SU-DHL-6 (cell line): ENCODE measurements at regions not wholly inside any gene's neighbourhood (a gene's known extent, or its start where the extent isn't known, plus 50 kb on each side); places are given as distances from the start of the nearest gene placed in this dataset.

ENCODE experiments used
- H2AFZ ChIP-seq: fragments of 200-600 bp; sonication (generic); 2 replicates; pipeline ENCODE4 v1.6.1; 2014; ENCODE audit warnings: low read depth, mild to moderate bottlenecking, moderate library complexity, mixed read lengths, antibody characterized with exemption, low read length; ENCODE audit not compliant: severe bottlenecking
- H3F3A ChIP-seq: fragments of 200-600 bp; shearing (Covaris generic); 2 replicates; pipeline ENCODE4 v1.6.0; 2016; ENCODE audit warnings: antibody characterized with exemption, mild to moderate bottlenecking; ENCODE audit not compliant: insufficient read depth
- H3K27ac ChIP-seq: fragments of 200-600 bp; sonication (generic); 2 replicates; pipeline ENCODE4 v1.5.1; 2016; ENCODE audit warnings: low read depth, mild to moderate bottlenecking, low read length, moderate library complexity, mixed read lengths
- H3K27me3 ChIP-seq: fragments of 200-600 bp; sonication (generic), shearing (Covaris generic); 2 replicates; pipeline ENCODE4 v1.6.0; 2014; ENCODE audit warnings: mild to moderate bottlenecking, low read length
- H3K36me3 ChIP-seq: fragments of 200-600 bp; sonication (generic); 2 replicates; pipeline ENCODE4 v1.6.1; 2014; ENCODE audit warnings: mild to moderate bottlenecking, low read length, mixed read lengths
- H3K4me2 ChIP-seq: fragments of 300-600, 200-600 bp; shearing (Covaris generic), sonication (generic); 2 replicates; pipeline ENCODE4 v1.6.0; 2014; ENCODE audit warnings: low read length, low read depth, mild to moderate bottlenecking; ENCODE audit not compliant: poor library complexity, severe bottlenecking
- H3K4me3 ChIP-seq: fragments of 200-600 bp; sonication (generic); 2 replicates; pipeline ENCODE4 v1.5.1; 2014; ENCODE audit warnings: antibody characterized with exemption, low read length, mild to moderate bottlenecking, mixed read lengths; ENCODE audit not compliant: insufficient read depth, poor library complexity, severe bottlenecking
- H3K79me2 ChIP-seq: fragments of 200-600 bp; sonication (generic); 2 replicates; pipeline ENCODE4 v1.6.1; 2014; ENCODE audit warnings: mild to moderate bottlenecking, low read length, moderate library complexity; ENCODE audit not compliant: insufficient read depth
- H3K9ac ChIP-seq: fragments of 200-600 bp; sonication (generic); 2 replicates; pipeline ENCODE4 v1.7.0; 2014; ENCODE audit warnings: mild to moderate bottlenecking, low read length
- H3K9me2 ChIP-seq: fragments of 200-600 bp; sonication (generic); replicated peaks from 2 replicates; pipeline ENCODE4 v1.6.1; 2014; ENCODE audit warnings: low read length; ENCODE audit not compliant: insufficient read depth
- H3K9me3 ChIP-seq: fragments of 200-600 bp; sonication (generic); 2 replicates; pipeline ENCODE4 v1.6.1; 2014; ENCODE audit warnings: low read length, mixed read lengths; ENCODE audit not compliant: insufficient read depth
- H4K20me1 ChIP-seq: fragments of 200-600 bp; sonication (generic); 2 replicates; pipeline ENCODE4 v1.6.1; 2014; ENCODE audit warnings: low read depth, mild to moderate bottlenecking, antibody characterized with exemption, low read length, moderate library complexity, mixed read lengths
- CTCF ChIP-seq: fragments of 200-600 bp; sonication (generic); IDR thresholded peaks from one replicate; pipeline ENCODE4 v1.5.1; 2017; ENCODE audit warnings: antibody characterized with exemption, mild to moderate bottlenecking, low read length, moderate library complexity; ENCODE audit not compliant: insufficient read depth, poor library complexity, severe bottlenecking
- EZH2phosphoT487 ChIP-seq: fragments of 200-600 bp; sonication (generic), shearing (Covaris generic); conservative IDR thresholded peaks from 2 replicates; pipeline ENCODE4 v1.6.1; 2018; ENCODE audit warnings: mild to moderate bottlenecking, antibody characterized with exemption, low read length, moderate library complexity, mixed read lengths

- H3K9me3 ChIP-seq, result no peaks in the 10 kb centered on the region
- TF ChIP-seq EZH2phosphoT487 (no peak), CTCF (no peak)
- no peaks in the 10 kb centered on the region for H3K27me3 ChIP-seq
These were observed 188.0 kb upstream of the SLC16A7 start for GRCh38 chr12:59407799-59408198.

GRCh38 chr12:59405992-59406391, 189.8 kb upstream of the SLC16A7 start:
- Histone ChIP-seq H3K9ac (no peak overlapping the region), H3F3A (no peaks in the 10 kb centered on the region), H3K9me3 (no peaks in the 10 kb centered on the region), H3K36me3 (no peaks in the 10 kb centered on the region), H3K4me3 (no peak overlapping the region), H3K79me2 (no peaks in the 10 kb centered on the region), H3K4me2 (no peak overlapping the region), H2AFZ (no peak overlapping the region), H4K20me1 (no peaks in the 10 kb centered on the region), H3K27ac (no peak overlapping the region), H3K9me2 (no peaks in the 10 kb centered on the region), H3K27me3 (no peaks in the 10 kb centered on the region)
- TF ChIP-seq CTCF (no peak), EZH2phosphoT487 (no peak)

More at GRCh38 chr12:59407799-59408198, 188.0 kb upstream of the SLC16A7 start:
- Histone ChIP-seq H4K20me1 (no peaks in the 10 kb centered on the region), H3K79me2 (no peaks in the 10 kb centered on the region), H3K4me3 (no peak overlapping the region), H3F3A (no peaks in the 10 kb centered on the region), H3K4me2 (no peak overlapping the region), H3K9ac (no peak overlapping the region), H3K9me2 (no peaks in the 10 kb centered on the region), H3K27ac (no peak overlapping the region), H3K36me3 (no peaks in the 10 kb centered on the region), H2AFZ (no peak overlapping the region)

GRCh38 chr12:59404109-59404650, 191.6 kb upstream of the SLC16A7 start:
- Histone ChIP-seq H3K27me3 (no peaks in the 10 kb centered on the region), H3K9ac (no peak overlapping the region), H3K4me3 (no peak overlapping the region), H3K9me2 (no peaks in the 10 kb centered on the region), H4K20me1 (no peaks in the 10 kb centered on the region), H3K79me2 (no peaks in the 10 kb centered on the region), H3K4me2 (no peak overlapping the region), H2AFZ (no peak overlapping the region), H3K36me3 (no peaks in the 10 kb centered on the region), H3K27ac (no peak overlapping the region), H3F3A (no peaks in the 10 kb centered on the region), H3K9me3 (no peaks in the 10 kb centered on the region)
- TF ChIP-seq EZH2phosphoT487 (no peak), CTCF (no peak)
